ENCODE measurements at regions not wholly inside any gene's neighbourhood (a gene's known extent, or its start where the extent isn't known, plus 50 kb on each side); places are given as distances from the start of the nearest gene placed in this dataset.

GRCh38 chr4:24703298-24703697, 92.1 kb upstream of the SOD3 start:
- no peak overlapping the region for H3K27ac ChIP-seq (ENCODE audit: insufficient read depth, low read depth, low read length)
- TF ChIP-seq, protein P1, sequence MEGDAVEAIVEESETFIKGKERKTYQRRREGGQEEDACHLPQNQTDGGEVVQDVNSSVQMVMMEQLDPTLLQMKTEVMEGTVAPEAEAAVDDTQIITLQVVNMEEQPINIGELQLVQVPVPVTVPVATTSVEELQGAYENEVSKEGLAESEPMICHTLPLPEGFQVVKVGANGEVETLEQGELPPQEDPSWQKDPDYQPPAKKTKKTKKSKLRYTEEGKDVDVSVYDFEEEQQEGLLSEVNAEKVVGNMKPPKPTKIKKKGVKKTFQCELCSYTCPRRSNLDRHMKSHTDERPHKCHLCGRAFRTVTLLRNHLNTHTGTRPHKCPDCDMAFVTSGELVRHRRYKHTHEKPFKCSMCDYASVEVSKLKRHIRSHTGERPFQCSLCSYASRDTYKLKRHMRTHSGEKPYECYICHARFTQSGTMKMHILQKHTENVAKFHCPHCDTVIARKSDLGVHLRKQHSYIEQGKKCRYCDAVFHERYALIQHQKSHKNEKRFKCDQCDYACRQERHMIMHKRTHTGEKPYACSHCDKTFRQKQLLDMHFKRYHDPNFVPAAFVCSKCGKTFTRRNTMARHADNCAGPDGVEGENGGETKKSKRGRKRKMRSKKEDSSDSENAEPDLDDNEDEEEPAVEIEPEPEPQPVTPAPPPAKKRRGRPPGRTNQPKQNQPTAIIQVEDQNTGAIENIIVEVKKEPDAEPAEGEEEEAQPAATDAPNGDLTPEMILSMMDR (IDR thresholded peaks at IDR 0.05; ENCODE audit: extremely low read depth in 1 of 2, insufficient read depth in 1 of 2, low read depth in 1 of 2, low read length in 2 of 2): no peak
- no peak for TF ChIP-seq MYC (IDR thresholded peaks at IDR 0.05; ENCODE audit: low read depth, low read length)
- TF ChIP-seq EZH2 (IDR thresholded peaks at IDR 0.05; ENCODE audit: borderline replicate concordance, low read depth, low read length, severe bottlenecking): no peak
- no peak for TF ChIP-seq MAX (IDR thresholded peaks at IDR 0.05; ENCODE audit: insufficient read depth, insufficient read length)
- no peak for TF ChIP-seq GATA2 (IDR thresholded peaks at IDR 0.05; ENCODE audit: insufficient read depth, insufficient read length, low read depth, low read length)
- TF ChIP-seq JUN (IDR thresholded peaks at IDR 0.05; ENCODE audit: borderline replicate concordance, insufficient read depth, insufficient read length, low read depth): no peak
- TF ChIP-seq FOS (IDR thresholded peaks at IDR 0.05; ENCODE audit: borderline replicate concordance, insufficient read depth, low read length): no peak
- TF ChIP-seq POLR2AphosphoS5 (IDR thresholded peaks at IDR 0.05; ENCODE audit: insufficient read depth, low read depth, low read length): no peak
- no peak for TF ChIP-seq POLR2A (IDR thresholded peaks at IDR 0.05; ENCODE audit: low read depth, low read length)
- intact Hi-C loops (cut with micrococcal nuclease) (no loop called here), dilution Hi-C loops (cut with MboI; ENCODE audit: extremely low pct_ligation_motif_present, low sequenced_read_pairs) (no loop called here)
- ChIA-PET POLR2A (no interaction called here), CTCF (no interaction called here)
- no TSS peak for BruUV-seq (replicated peaks)
- no peaks in the 10 kb centered on the region for H3K79me2 ChIP-seq (ENCODE audit: control insufficient read depth, insufficient read depth, low read length)
- H3K9me3 ChIP-seq (replicated peaks; ENCODE audit: control insufficient read depth, insufficient read depth, low read length): no peaks in the 10 kb centered on the region
- no peaks in the 10 kb centered on the region for H3K4me1 ChIP-seq (ENCODE audit: control insufficient read depth, extremely low read depth, insufficient read depth, low read length)
- no peak overlapping the region for H3K9ac ChIP-seq (replicated peaks; ENCODE audit: extremely low read depth, insufficient read depth, low read length)
- no peak overlapping the region for H3K4me2 ChIP-seq (ENCODE audit: insufficient read depth, low read length)
- DNase-seq (ENCODE audit: low read depth, low spot score) (no peak), FAIRE-seq (no peak)
- no peak overlapping the region for H2AFZ ChIP-seq (ENCODE audit: low read depth, low read length)
- no peaks in the 10 kb centered on the region for H3K27me3 ChIP-seq (ENCODE audit: control insufficient read depth in 2 of 2, insufficient read depth in 2 of 2, low read length in 2 of 2)
- H3K4me3 ChIP-seq (replicated peaks in 1 of 3; ENCODE audit: insufficient read depth in 1 of 3, low read depth in 1 of 3, low read length in 3 of 3): no peak overlapping the region
- no peaks in the 10 kb centered on the region for H4K20me1 ChIP-seq (replicated peaks; ENCODE audit: control insufficient read depth, extremely low read depth, insufficient read depth, low read length)
- H3K36me3 ChIP-seq (ENCODE audit: control insufficient read depth in 2 of 2, extremely low read depth in 1 of 2, insufficient read depth in 2 of 2, low read length in 2 of 2): no peaks in the 10 kb centered on the region
- no peaks in the 10 kb centered on the region for H3K9me1 ChIP-seq (replicated peaks; ENCODE audit: control insufficient read depth, extremely low read depth, insufficient read depth, low read length)

All from endothelial cell of umbilical vein (primary cell).